GM23338 (cell line): ENCODE measurements at regions not wholly inside any gene's neighbourhood (a gene's known extent, or its start where the extent isn't known, plus 50 kb on each side); places are given as distances from the start of the nearest gene placed in this dataset.

ENCODE experiments used
- CREB1 ChIP-seq: fragments of 250-450 bp; sonication (Bioruptor Pico); IDR thresholded peaks from 2 replicates; pipeline ENCODE4 v1.5.0; 2020; ENCODE audit warnings: low read depth, mild to moderate bottlenecking, moderate library complexity
- EZH2 ChIP-seq: fragments of 200-600 bp; sonication (generic); IDR thresholded peaks from one replicate; pipeline ENCODE4 v1.8.0; 2017; ENCODE audit warnings: antibody characterized with exemption, mild to moderate bottlenecking, low read depth; ENCODE audit not compliant: unreplicated experiment
- EZH2phosphoT487 ChIP-seq: fragments of 200-600 bp; sonication (generic); IDR thresholded peaks from one replicate; pipeline ENCODE4 v1.8.1; 2018; ENCODE audit warnings: antibody characterized with exemption; ENCODE audit not compliant: unreplicated experiment
- JUNB ChIP-seq: IDR thresholded peaks from one replicate; pipeline ENCODE4 v1.6.1; 2016; ENCODE audit warnings: antibody characterized with exemption; ENCODE audit not compliant: unreplicated experiment
- POLR2AphosphoS5 ChIP-seq: IDR thresholded peaks from 2 replicates; pipeline ENCODE4 v1.6.1; 2016; ENCODE audit warnings: antibody characterized with exemption, low read depth
- STAT1 ChIP-seq: IDR thresholded peaks from one replicate; pipeline ENCODE4 v1.6.1; 2016; ENCODE audit warnings: antibody characterized with exemption; ENCODE audit not compliant: unreplicated experiment
- ZNF114 ChIP-seq: fragments of 250-450 bp; sonication (Bioruptor Pico); IDR thresholded peaks from 2 replicates; pipeline ENCODE4 v1.5.0; 2020; ENCODE audit warnings: mild to moderate bottlenecking, moderate library complexity
- ZNF331 ChIP-seq: fragments of 250-450 bp; sonication (Bioruptor Pico); IDR thresholded peaks from 2 replicates; pipeline ENCODE4 v1.5.0; 2020; ENCODE audit warnings: low read depth, mild to moderate bottlenecking, moderate library complexity
- TF ChIP-seq, protein P1 (sequence below), 2 experiments: fragments of 200-600 bp in 1 of 2; sonication (generic) in 1 of 2; conservative IDR thresholded peaks; 2 replicates each; pipeline versions ENCODE4 v1.5.1 to v1.6.1; 2016 to 2017; ENCODE audit warnings: antibody characterized with exemption in 2 of 2, low read depth in 2 of 2, mild to moderate bottlenecking in 2 of 2, moderate library complexity in 1 of 2
- TF ChIP-seq, protein P2 (sequence below): IDR thresholded peaks from one replicate; pipeline ENCODE4 v1.6.1; 2018; ENCODE audit warnings: antibody characterized with exemption; ENCODE audit not compliant: unreplicated experiment

DNA sequence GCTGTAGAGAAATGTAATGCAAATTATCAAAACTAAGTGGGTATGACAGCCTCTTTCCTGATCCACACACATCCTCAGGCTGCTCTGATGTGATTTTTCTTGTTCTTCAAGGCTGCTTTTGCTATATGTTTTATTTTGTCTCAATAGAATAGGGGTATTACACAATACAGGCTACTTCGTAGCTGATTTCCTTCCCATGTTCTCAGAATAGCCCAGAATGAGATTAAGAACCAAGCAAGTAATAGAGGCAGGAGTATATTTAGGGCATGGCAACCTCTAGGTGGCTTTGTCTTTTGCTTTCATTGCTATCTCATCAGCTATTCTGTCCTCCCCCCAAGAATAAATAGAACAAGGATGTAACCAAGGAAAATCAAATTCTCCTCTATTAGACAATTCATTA, 241.8 kb downstream of the ALDH8A1 start:
- TF ChIP-seq, protein P1, sequence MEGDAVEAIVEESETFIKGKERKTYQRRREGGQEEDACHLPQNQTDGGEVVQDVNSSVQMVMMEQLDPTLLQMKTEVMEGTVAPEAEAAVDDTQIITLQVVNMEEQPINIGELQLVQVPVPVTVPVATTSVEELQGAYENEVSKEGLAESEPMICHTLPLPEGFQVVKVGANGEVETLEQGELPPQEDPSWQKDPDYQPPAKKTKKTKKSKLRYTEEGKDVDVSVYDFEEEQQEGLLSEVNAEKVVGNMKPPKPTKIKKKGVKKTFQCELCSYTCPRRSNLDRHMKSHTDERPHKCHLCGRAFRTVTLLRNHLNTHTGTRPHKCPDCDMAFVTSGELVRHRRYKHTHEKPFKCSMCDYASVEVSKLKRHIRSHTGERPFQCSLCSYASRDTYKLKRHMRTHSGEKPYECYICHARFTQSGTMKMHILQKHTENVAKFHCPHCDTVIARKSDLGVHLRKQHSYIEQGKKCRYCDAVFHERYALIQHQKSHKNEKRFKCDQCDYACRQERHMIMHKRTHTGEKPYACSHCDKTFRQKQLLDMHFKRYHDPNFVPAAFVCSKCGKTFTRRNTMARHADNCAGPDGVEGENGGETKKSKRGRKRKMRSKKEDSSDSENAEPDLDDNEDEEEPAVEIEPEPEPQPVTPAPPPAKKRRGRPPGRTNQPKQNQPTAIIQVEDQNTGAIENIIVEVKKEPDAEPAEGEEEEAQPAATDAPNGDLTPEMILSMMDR (conservative IDR thresholded peaks at IDR 0.05; ENCODE audit: low read depth in 2 of 2) = no peak
- TF ChIP-seq ZNF331 = no peak
- TF ChIP-seq EZH2 = no peak
- TF ChIP-seq CREB1 (CRISPR knock-in tag) = no peak
- TF ChIP-seq POLR2AphosphoS5 = no peak
- no peak for TF ChIP-seq EZH2phosphoT487
- TF ChIP-seq, protein P2, sequence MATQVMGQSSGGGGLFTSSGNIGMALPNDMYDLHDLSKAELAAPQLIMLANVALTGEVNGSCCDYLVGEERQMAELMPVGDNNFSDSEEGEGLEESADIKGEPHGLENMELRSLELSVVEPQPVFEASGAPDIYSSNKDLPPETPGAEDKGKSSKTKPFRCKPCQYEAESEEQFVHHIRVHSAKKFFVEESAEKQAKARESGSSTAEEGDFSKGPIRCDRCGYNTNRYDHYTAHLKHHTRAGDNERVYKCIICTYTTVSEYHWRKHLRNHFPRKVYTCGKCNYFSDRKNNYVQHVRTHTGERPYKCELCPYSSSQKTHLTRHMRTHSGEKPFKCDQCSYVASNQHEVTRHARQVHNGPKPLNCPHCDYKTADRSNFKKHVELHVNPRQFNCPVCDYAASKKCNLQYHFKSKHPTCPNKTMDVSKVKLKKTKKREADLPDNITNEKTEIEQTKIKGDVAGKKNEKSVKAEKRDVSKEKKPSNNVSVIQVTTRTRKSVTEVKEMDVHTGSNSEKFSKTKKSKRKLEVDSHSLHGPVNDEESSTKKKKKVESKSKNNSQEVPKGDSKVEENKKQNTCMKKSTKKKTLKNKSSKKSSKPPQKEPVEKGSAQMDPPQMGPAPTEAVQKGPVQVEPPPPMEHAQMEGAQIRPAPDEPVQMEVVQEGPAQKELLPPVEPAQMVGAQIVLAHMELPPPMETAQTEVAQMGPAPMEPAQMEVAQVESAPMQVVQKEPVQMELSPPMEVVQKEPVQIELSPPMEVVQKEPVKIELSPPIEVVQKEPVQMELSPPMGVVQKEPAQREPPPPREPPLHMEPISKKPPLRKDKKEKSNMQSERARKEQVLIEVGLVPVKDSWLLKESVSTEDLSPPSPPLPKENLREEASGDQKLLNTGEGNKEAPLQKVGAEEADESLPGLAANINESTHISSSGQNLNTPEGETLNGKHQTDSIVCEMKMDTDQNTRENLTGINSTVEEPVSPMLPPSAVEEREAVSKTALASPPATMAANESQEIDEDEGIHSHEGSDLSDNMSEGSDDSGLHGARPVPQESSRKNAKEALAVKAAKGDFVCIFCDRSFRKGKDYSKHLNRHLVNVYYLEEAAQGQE = no peak
- no peak for TF ChIP-seq JUNB
- TF ChIP-seq STAT1 = no peak
- no peak for TF ChIP-seq ZNF114
